SH-SY5Y (cell line): ENCODE measurements at regions not wholly inside any gene's neighbourhood (a gene's known extent, or its start where the extent isn't known, plus 50 kb on each side); places are given as distances from the start of the nearest gene placed in this dataset.

Source experiments
- GATA2 ChIP-seq: IDR thresholded peaks from 2 replicates; pipeline ENCODE4 v1.6.1; 2011; ENCODE audit warnings: mild to moderate bottlenecking, low read depth, low read length
- GATA3 ChIP-seq: IDR thresholded peaks from 2 replicates; pipeline ENCODE4 v1.6.1; 2011; ENCODE audit warnings: low read depth, mild to moderate bottlenecking, low read length, moderate library complexity

GRCh38 chr15:29569533-29570092 lies 252.7 kb downstream of the TJP1 start:
- TF ChIP-seq GATA3 = no peak
- no peak for TF ChIP-seq GATA2
